ENCODE measurements at regions not wholly inside any gene's neighbourhood (a gene's known extent, or its start where the extent isn't known, plus 50 kb on each side); places are given as distances from the start of the nearest gene placed in this dataset.

DNA sequence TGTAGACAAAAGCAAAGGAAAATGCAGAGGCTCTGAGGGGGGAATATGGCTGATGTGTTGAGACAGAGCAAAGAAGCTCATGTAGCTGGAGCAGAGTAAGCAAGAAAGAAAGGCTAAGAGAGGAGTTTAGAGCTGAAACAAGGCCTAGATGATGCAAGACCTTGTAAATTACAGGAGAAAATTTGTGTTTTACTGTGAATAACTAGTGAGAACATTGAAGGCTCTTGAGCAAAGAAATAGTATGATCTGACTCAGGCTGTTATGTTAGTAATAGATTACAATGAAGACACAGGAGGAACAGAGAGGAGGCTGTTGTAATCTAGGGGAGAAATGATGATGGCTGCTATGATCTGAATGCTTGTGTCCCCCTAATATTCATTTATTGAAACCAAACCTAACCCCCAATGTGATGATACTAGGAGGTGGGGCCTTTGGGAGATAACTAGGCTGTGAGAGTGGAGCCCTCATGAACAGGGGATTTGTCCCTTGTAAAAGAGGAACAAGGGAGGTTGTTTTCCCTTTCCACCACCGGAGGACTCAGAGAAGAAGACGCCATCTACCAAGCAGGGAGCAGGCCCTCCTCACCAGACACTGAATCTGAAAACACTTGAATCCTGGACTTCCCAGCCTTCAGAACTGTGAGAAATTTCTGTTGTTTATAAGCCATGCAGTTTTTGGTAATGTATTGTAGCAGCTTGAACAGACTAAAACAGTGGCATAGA lies 394.9 kb downstream of the HTR7 start:
- TF ChIP-seq, protein P1, sequence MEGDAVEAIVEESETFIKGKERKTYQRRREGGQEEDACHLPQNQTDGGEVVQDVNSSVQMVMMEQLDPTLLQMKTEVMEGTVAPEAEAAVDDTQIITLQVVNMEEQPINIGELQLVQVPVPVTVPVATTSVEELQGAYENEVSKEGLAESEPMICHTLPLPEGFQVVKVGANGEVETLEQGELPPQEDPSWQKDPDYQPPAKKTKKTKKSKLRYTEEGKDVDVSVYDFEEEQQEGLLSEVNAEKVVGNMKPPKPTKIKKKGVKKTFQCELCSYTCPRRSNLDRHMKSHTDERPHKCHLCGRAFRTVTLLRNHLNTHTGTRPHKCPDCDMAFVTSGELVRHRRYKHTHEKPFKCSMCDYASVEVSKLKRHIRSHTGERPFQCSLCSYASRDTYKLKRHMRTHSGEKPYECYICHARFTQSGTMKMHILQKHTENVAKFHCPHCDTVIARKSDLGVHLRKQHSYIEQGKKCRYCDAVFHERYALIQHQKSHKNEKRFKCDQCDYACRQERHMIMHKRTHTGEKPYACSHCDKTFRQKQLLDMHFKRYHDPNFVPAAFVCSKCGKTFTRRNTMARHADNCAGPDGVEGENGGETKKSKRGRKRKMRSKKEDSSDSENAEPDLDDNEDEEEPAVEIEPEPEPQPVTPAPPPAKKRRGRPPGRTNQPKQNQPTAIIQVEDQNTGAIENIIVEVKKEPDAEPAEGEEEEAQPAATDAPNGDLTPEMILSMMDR (IDR thresholded peaks at IDR 0.05; ENCODE audit: low read length): no peak
- TF ChIP-seq EZH2 (optimal IDR thresholded peaks at IDR 0.05; ENCODE audit: low read depth, low read length): no peak

All from MM.1S (cell line).